Parathyroid adenoma (tissue), 2 donors: ENCODE measurements at regions not wholly inside any gene's neighbourhood (a gene's known extent, or its start where the extent isn't known, plus 50 kb on each side); places are given as distances from the start of the nearest gene placed in this dataset.

Experiments
- H2AFZ ChIP-seq: fragments of 300-600 bp; sonication (generic); one replicate; pipeline ENCODE4 v1.7.0; 2017; ENCODE audit warnings: antibody characterized with exemption, mild to moderate bottlenecking
- H3K27ac ChIP-seq: fragments of 300-600 bp; sonication (generic); one replicate; pipeline ENCODE4 v1.7.0; 2017
- H3K27me3 ChIP-seq: fragments of 300-600 bp; sonication (generic); one replicate; pipeline ENCODE4 v1.7.0; 2017; ENCODE audit warnings: low read length; ENCODE audit not compliant: control insufficient read depth, insufficient read depth
- H3K36me3 ChIP-seq: fragments of 300-600 bp; sonication (generic); one replicate; pipeline ENCODE4 v1.7.0; 2017; ENCODE audit warnings: low read length; ENCODE audit not compliant: control insufficient read depth, insufficient read depth
- H3K4me1 ChIP-seq: fragments of 300-600 bp; sonication (generic); one replicate; pipeline ENCODE4 v1.7.0; 2017; ENCODE audit warnings: control low read depth
- H3K4me2 ChIP-seq: fragments of 300-600 bp; sonication (generic); one replicate; pipeline ENCODE4 v1.7.0; 2017; ENCODE audit warnings: low read length
- H3K4me3 ChIP-seq: fragments of 300-600 bp; sonication (generic); one replicate; pipeline ENCODE4 v1.7.0; 2017; ENCODE audit warnings: low read depth, low read length
- H3K79me2 ChIP-seq: fragments of 300-600 bp; sonication (generic); one replicate; pipeline ENCODE4 v1.7.0; 2017; ENCODE audit warnings: control low read depth
- H3K9ac ChIP-seq: fragments of 300-600 bp; sonication (generic); one replicate; pipeline ENCODE4 v1.7.0; 2017; ENCODE audit warnings: mild to moderate bottlenecking
- H3K9me3 ChIP-seq: fragments of 300-600 bp; sonication (generic); one replicate; pipeline ENCODE4 v1.7.0; 2017; ENCODE audit warnings: low read length; ENCODE audit not compliant: control insufficient read depth
- TF ChIP-seq, protein P1 (sequence below): fragments of 300-600 bp; sonication (generic); IDR thresholded peaks from one replicate; pipeline ENCODE4 v1.7.0; 2017; ENCODE audit warnings: antibody characterized with exemption, mild to moderate bottlenecking
- donor health status: primary hyperparathyroidism.

DNA sequence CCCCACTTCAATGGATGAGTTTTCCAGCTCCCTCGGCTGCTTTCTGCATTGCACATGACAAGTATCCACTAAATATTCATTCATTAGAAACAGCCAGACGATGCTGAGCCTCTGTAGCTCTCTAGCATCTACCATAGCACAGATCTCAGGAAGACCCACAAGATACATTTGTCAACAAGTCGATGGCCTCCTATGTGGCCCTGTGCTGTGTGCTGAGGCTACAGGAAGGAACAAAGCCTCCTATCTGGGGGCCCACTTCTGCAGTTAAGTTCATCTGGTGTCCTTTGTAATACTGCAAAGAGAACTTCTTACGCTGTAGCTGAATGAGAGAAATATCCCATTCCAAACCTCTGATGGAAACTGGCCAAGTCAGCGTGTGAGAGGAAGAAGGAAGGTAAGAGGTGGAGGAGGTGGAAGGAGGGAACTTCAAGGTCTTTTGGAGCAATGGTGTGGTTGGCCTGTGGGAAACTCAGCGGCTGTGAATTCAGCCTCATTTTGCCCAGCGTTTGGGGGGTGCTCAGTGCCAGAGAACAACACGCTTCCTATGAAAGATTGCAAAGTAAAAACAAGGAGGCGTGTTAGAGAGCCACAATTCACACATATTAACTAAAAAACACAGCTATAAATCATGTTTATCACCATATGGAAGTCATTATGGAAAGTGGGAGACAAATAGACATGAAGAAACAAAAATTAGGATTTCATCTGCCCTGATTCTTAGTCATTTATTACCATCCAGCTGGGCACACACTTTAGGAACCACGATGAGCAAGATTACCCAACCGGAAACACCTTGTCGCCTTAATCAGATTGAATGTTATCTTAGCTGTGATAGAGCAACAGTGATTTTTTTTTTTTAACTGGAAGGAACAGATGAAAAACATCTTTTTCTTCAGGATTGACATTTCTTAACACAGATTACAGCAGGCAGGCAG, 62.2 kb upstream of the USP6NL start:
- Histone ChIP-seq H2AFZ (no peak overlapping the region), H3K9me3 (no peaks in the 10 kb centered on the region), H3K27ac (no peak overlapping the region), H3K4me3 (no peak overlapping the region), H3K36me3 (no peaks in the 10 kb centered on the region), H3K9ac (no peak overlapping the region), H3K79me2 (no peaks in the 10 kb centered on the region), H3K27me3 (no peaks in the 10 kb centered on the region), H3K4me2 (no peak overlapping the region), H3K4me1 (no peaks in the 10 kb centered on the region)
- TF ChIP-seq, protein P1, sequence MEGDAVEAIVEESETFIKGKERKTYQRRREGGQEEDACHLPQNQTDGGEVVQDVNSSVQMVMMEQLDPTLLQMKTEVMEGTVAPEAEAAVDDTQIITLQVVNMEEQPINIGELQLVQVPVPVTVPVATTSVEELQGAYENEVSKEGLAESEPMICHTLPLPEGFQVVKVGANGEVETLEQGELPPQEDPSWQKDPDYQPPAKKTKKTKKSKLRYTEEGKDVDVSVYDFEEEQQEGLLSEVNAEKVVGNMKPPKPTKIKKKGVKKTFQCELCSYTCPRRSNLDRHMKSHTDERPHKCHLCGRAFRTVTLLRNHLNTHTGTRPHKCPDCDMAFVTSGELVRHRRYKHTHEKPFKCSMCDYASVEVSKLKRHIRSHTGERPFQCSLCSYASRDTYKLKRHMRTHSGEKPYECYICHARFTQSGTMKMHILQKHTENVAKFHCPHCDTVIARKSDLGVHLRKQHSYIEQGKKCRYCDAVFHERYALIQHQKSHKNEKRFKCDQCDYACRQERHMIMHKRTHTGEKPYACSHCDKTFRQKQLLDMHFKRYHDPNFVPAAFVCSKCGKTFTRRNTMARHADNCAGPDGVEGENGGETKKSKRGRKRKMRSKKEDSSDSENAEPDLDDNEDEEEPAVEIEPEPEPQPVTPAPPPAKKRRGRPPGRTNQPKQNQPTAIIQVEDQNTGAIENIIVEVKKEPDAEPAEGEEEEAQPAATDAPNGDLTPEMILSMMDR = no peak

DNA sequence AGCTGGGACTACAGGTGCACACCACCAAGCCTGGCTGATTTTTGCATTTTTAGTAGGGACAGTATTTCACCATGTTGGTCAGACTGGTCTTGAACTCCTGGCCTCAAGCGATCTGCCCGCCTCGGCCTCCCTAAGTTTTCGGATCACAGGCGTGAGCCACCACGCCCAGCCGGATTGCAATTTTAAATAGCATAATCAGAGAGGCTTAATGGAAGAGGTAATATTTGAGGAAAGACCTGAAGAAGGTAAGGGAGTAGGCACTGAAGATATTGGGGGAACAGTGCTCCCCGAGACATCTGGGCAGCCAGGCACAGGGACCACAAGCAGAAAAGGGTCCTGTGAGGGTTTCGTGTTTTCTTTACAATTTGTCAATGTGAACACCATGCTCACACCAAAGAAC, 61.4 kb upstream of the USP6NL start:
- TF ChIP-seq, protein P1 = no peak
- Histone ChIP-seq H3K27me3 (no peaks in the 10 kb centered on the region), H3K9me3 (no peaks in the 10 kb centered on the region), H3K4me1 (no peaks in the 10 kb centered on the region), H3K9ac (no peak overlapping the region), H3K79me2 (no peaks in the 10 kb centered on the region), H3K4me3 (no peak overlapping the region), H3K4me2 (no peak overlapping the region), H2AFZ (no peak overlapping the region), H3K36me3 (no peaks in the 10 kb centered on the region), H3K27ac (no peak overlapping the region)

DNA sequence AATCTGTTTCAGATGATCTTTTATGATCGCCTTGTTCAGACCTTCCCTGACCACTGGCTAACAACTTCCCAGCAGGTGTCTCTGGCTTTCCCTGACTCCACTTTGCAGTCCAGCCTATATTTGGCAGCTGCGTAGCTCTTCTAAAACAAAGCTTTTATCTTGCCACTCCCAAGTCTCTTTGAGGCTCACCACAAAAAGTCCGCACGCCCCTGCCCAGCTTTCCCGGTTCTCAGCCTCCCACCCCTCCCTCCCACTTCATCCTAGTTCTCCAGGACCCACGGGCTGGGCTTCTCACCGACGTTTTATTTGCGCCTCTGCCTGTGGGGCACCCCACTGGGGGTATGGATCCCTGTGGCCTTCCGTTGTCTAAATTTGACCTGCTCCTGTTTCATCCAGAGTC, 58.9 kb upstream of the USP6NL start:
- TF ChIP-seq, protein P1 = no peak
- Histone ChIP-seq H2AFZ (no peak overlapping the region), H3K9me3 (no peaks in the 10 kb centered on the region), H3K79me2 (no peaks in the 10 kb centered on the region), H3K27ac (no peak overlapping the region), H3K27me3 (no peaks in the 10 kb centered on the region), H3K4me2 (no peak overlapping the region), H3K9ac (no peak overlapping the region), H3K4me1 (no peaks in the 10 kb centered on the region), H3K4me3 (no peak overlapping the region), H3K36me3 (no peaks in the 10 kb centered on the region)

GRCh38 chr10:11668847-11669610, 57.6 kb upstream of the USP6NL start:
- Histone ChIP-seq H3K27me3 (no peaks in the 10 kb centered on the region), H3K36me3 (no peaks in the 10 kb centered on the region), H3K9ac (no peak overlapping the region), H3K4me3 (no peak overlapping the region), H3K27ac (no peak overlapping the region), H3K79me2 (no peaks in the 10 kb centered on the region), H3K9me3 (no peaks in the 10 kb centered on the region), H2AFZ (no peak overlapping the region), H3K4me2 (no peak overlapping the region), H3K4me1 (no peaks in the 10 kb centered on the region)
- TF ChIP-seq, protein P1 = no peak
